Parathyroid adenoma (tissue), 2 donors: ENCODE measurements at regions not wholly inside any gene's neighbourhood (a gene's known extent, or its start where the extent isn't known, plus 50 kb on each side); places are given as distances from the start of the nearest gene placed in this dataset.

Experiments used
- H2AFZ ChIP-seq: fragments of 300-600 bp; sonication (generic); one replicate; pipeline ENCODE4 v1.7.0; 2017; ENCODE audit warnings: antibody characterized with exemption, mild to moderate bottlenecking
- H3K27ac ChIP-seq: fragments of 300-600 bp; sonication (generic); one replicate; pipeline ENCODE4 v1.7.0; 2017
- H3K27me3 ChIP-seq: fragments of 300-600 bp; sonication (generic); one replicate; pipeline ENCODE4 v1.7.0; 2017; ENCODE audit warnings: low read length; ENCODE audit not compliant: control insufficient read depth, insufficient read depth
- H3K36me3 ChIP-seq: fragments of 300-600 bp; sonication (generic); one replicate; pipeline ENCODE4 v1.7.0; 2017; ENCODE audit warnings: low read length; ENCODE audit not compliant: control insufficient read depth, insufficient read depth
- H3K4me1 ChIP-seq: fragments of 300-600 bp; sonication (generic); one replicate; pipeline ENCODE4 v1.7.0; 2017; ENCODE audit warnings: control low read depth
- H3K4me2 ChIP-seq: fragments of 300-600 bp; sonication (generic); one replicate; pipeline ENCODE4 v1.7.0; 2017; ENCODE audit warnings: low read length
- H3K4me3 ChIP-seq: fragments of 300-600 bp; sonication (generic); one replicate; pipeline ENCODE4 v1.7.0; 2017; ENCODE audit warnings: low read depth, low read length
- H3K79me2 ChIP-seq: fragments of 300-600 bp; sonication (generic); one replicate; pipeline ENCODE4 v1.7.0; 2017; ENCODE audit warnings: control low read depth
- H3K9ac ChIP-seq: fragments of 300-600 bp; sonication (generic); one replicate; pipeline ENCODE4 v1.7.0; 2017; ENCODE audit warnings: mild to moderate bottlenecking
- H3K9me3 ChIP-seq: fragments of 300-600 bp; sonication (generic); one replicate; pipeline ENCODE4 v1.7.0; 2017; ENCODE audit warnings: low read length; ENCODE audit not compliant: control insufficient read depth
- TF ChIP-seq, protein P1 (sequence below): fragments of 300-600 bp; sonication (generic); IDR thresholded peaks from one replicate; pipeline ENCODE4 v1.7.0; 2017; ENCODE audit warnings: antibody characterized with exemption, mild to moderate bottlenecking
- donor health status: primary hyperparathyroidism.

DNA sequence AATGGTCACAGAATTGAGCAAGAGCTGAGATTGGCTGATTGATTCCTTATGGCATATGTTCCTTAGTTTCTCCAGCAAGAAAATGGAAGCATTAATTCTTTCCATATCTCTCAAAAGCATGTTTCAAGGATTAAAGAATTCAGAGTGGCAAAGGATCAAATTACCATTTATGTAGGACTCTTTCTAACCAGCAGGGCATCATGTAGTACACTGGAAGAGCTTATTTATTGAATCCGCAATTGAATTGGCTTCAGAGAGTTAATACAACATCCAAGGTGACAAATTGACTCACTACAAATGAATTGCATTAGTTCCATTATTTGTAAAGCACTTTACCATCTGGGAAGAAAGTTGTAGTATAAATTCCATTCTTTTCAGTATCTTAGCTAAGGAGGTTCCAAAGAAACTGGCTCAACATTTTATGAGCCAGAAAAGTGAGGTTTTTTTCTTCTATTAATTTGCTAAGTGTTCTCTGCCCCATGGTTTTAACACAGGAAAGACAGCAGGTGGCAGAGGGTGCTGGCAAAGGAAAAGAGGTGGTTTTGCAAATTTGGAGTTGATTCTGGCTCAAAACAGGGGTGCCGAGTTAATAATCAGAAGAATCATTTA is 409.9 kb downstream of the MTX2 start:
- H3K27ac ChIP-seq: no peak overlapping the region
- H3K9ac ChIP-seq: no peak overlapping the region
- no peaks in the 10 kb centered on the region for H3K36me3 ChIP-seq
- H3K9me3 ChIP-seq: no peaks in the 10 kb centered on the region
- H3K79me2 ChIP-seq: no peaks in the 10 kb centered on the region
- H3K4me2 ChIP-seq: no peak overlapping the region
- no peaks in the 10 kb centered on the region for H3K4me1 ChIP-seq
- TF ChIP-seq, protein P1, sequence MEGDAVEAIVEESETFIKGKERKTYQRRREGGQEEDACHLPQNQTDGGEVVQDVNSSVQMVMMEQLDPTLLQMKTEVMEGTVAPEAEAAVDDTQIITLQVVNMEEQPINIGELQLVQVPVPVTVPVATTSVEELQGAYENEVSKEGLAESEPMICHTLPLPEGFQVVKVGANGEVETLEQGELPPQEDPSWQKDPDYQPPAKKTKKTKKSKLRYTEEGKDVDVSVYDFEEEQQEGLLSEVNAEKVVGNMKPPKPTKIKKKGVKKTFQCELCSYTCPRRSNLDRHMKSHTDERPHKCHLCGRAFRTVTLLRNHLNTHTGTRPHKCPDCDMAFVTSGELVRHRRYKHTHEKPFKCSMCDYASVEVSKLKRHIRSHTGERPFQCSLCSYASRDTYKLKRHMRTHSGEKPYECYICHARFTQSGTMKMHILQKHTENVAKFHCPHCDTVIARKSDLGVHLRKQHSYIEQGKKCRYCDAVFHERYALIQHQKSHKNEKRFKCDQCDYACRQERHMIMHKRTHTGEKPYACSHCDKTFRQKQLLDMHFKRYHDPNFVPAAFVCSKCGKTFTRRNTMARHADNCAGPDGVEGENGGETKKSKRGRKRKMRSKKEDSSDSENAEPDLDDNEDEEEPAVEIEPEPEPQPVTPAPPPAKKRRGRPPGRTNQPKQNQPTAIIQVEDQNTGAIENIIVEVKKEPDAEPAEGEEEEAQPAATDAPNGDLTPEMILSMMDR: no peak
- H2AFZ ChIP-seq: no peak overlapping the region
- no peaks in the 10 kb centered on the region for H3K27me3 ChIP-seq
- no peak overlapping the region for H3K4me3 ChIP-seq

DNA sequence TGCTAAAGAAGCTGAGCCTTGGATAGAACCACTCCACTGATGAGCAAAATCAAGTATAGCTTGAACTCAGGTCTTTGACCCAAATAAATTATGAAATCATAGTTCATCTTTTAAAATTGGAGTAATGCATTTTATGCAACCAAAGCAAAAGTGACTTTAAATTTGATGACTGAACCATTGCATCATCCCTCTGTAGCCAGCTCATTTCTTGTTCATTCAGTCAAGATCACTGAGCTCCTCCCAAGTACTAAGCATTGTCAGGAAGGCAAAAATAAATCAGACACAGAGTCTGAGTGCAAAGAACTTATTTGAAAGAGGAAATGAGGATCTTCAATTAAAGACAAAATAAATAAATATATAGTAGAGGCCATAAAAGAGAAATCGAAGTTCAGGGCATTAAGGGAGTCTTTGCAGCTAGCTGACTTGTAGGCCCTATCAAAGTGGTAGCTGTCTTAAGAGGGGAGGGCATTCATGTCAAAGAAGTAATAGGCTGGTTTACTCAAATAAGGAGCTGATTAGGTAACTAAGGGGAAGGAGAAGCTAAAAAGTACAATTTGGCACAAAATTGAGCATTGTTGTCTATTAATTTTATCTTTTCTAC is 411.8 kb downstream of the MTX2 start:
- H3K36me3 ChIP-seq: no peaks in the 10 kb centered on the region
- H3K4me3 ChIP-seq: no peak overlapping the region
- no peak overlapping the region for H3K27ac ChIP-seq
- H3K4me1 ChIP-seq: no peaks in the 10 kb centered on the region
- H3K27me3 ChIP-seq: no peaks in the 10 kb centered on the region
- no peaks in the 10 kb centered on the region for H3K79me2 ChIP-seq
- H3K9ac ChIP-seq: no peak overlapping the region
- no peaks in the 10 kb centered on the region for H3K9me3 ChIP-seq
- H3K4me2 ChIP-seq: no peak overlapping the region
- TF ChIP-seq, protein P1: no peak
- no peak overlapping the region for H2AFZ ChIP-seq

DNA sequence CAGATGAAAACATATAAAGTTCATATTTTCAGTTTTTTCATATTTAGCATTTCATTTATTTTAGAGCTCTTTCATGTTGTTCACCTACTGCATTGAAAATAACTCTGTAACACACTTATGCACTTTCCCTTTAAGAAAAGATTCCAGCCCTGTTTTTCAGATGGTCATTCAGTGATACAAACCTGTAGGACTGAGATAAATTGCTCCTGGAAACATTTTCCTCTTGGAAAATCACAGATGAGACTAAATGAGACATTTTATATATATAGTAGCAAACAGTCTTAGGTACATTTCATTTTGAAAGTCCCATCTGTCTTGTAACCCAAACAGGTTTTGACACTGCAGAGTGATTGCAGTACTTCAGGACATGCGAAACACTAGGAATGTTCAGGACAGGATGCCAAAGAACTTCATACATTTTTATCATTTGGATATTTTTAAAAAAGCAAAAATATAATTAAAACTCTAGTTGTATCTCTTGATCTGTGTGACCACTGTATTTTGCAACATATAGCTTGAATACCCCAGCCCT is 412.4 kb downstream of the MTX2 start:
- Histone ChIP-seq H3K9me3 (no peaks in the 10 kb centered on the region), H3K27ac (no peak overlapping the region), H3K36me3 (no peaks in the 10 kb centered on the region), H3K9ac (no peak overlapping the region), H3K4me1 (no peaks in the 10 kb centered on the region), H3K4me2 (no peak overlapping the region), H3K79me2 (no peaks in the 10 kb centered on the region), H3K4me3 (no peak overlapping the region), H2AFZ (no peak overlapping the region), H3K27me3 (no peaks in the 10 kb centered on the region)
- TF ChIP-seq, protein P1: no peak

DNA sequence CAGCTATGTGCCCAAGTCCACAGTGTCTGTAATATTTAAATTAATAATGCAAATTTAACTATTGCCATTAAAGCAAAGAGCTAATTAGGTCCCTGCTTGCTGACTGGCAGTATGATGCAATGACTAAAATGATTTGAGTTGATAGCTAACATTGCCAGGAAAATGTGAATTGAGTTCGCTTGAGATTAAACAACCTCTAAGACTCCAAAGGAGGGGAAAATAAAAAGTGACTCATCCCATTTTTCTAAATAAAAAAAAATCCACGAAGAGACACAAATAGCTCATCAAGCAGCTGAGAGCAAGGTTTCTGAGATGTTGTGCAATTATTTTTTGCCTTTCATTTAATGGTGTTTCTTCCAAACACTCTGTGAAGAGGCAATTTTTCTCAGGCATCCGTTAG is 413.0 kb downstream of the MTX2 start:
- Histone ChIP-seq H3K9ac (no peak overlapping the region), H3K4me3 (no peak overlapping the region), H3K27me3 (no peaks in the 10 kb centered on the region), H2AFZ (no peak overlapping the region), H3K9me3 (no peaks in the 10 kb centered on the region), H3K27ac (no peak overlapping the region), H3K79me2 (no peaks in the 10 kb centered on the region), H3K4me2 (no peak overlapping the region), H3K4me1 (no peaks in the 10 kb centered on the region), H3K36me3 (no peaks in the 10 kb centered on the region)
- TF ChIP-seq, protein P1: no peak

DNA sequence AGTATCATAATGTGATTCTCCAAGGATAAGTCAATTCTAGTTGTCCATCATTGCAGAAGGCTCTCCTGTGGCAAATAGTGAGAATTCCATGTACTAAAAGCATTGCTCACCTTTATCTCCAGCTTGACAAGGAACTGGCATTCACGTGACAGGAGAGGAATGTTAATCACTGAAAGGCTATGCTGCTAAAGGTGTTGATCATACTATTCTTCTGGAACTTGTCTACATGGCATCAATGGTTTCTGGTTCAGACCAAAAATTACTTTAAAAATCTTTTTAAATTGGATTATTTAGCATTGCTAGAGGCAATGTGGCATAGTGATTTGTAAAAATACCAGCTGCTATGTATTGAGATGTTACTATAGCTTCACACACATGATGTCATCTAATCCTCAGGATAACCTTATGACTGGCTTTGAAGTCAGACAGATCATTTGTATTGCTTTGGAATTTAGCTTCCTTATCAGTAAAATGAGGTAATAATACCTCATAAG is 414.4 kb downstream of the MTX2 start:
- no peaks in the 10 kb centered on the region for H3K9me3 ChIP-seq

More for the DNA sequence above, 414.4 kb downstream of the MTX2 start:
- no peak overlapping the region for H3K4me2 ChIP-seq
- no peaks in the 10 kb centered on the region for H3K36me3 ChIP-seq
- no peak overlapping the region for H3K27ac ChIP-seq
- H2AFZ ChIP-seq: no peak overlapping the region
- TF ChIP-seq, protein P1: no peak
- H3K79me2 ChIP-seq: no peaks in the 10 kb centered on the region
- no peak overlapping the region for H3K4me3 ChIP-seq
- H3K4me1 ChIP-seq: no peaks in the 10 kb centered on the region
- no peak overlapping the region for H3K9ac ChIP-seq
- no peaks in the 10 kb centered on the region for H3K27me3 ChIP-seq
